Naive thymus-derived CD8-positive, alpha-beta T cell (primary cell): ENCODE measurements at regions not wholly inside any gene's neighbourhood (a gene's known extent, or its start where the extent isn't known, plus 50 kb on each side); places are given as distances from the start of the nearest gene placed in this dataset.
"Not testable (repeated sequence)": the region's sequence is repeated elsewhere in the genome, so short reads cannot be mapped to it uniquely, and the experiment has no call there.

Experiments used
- ATAC-seq, 2 donors: fragments of 150-1000 bp; cut with Tn5 transposase in 1 of 2; sonication (Bioruptor Pico), chemical (Tn5 transposase) in 1 of 2; 1 replicate in 1 of 2; 2 replicates in 1 of 2; pipeline ENCODE4 v1.10.0; 2021; ENCODE audit warnings: mild to moderate bottlenecking in 2 of 2, moderate library complexity in 2 of 2
- POLR2A ChIA-PET: fragments of 350-600 bp; sonication (Branson Sonifier 250); formaldehyde crosslinking; loops from one replicate; lab custom pipeline; 2021; ENCODE audit warnings: antibody characterized with exemption; lab: Charles Lee
- DNase-seq, 10 donors: peaks; one replicate each; pipeline versions ENCODE4 v3.0.0 to v3.0.0-alpha.2; 2020 to 2022
- H3K27ac Mint-ChIP-seq, 10 donors: one replicate each; pipeline ENCODE4 v1.8.0; 2020 to 2022; ENCODE audit warnings: mild to moderate bottlenecking in 10 of 10, mixed read lengths in 10 of 10, moderate library complexity in 4 of 10, inconsistent platforms in 1 of 10
- H3K27me3 Mint-ChIP-seq, 5 donors: one replicate each; pipeline ENCODE4 v1.8.0; 2021 to 2022; ENCODE audit warnings: mixed read lengths in 5 of 5
- H3K36me3 Mint-ChIP-seq, 3 donors: one replicate each; pipeline ENCODE4 v1.8.0; 2020 to 2022; ENCODE audit warnings: mixed read lengths in 3 of 3, mild to moderate bottlenecking in 2 of 3, inconsistent platforms in 1 of 3
- H3K4me1 Mint-ChIP-seq, 4 donors: one replicate each; pipeline ENCODE4 v1.8.0; 2021 to 2022; ENCODE audit warnings: mixed read lengths in 4 of 4
- H3K4me3 Mint-ChIP-seq, 10 donors: one replicate each; pipeline ENCODE4 v1.8.0; 2020 to 2022; ENCODE audit warnings: mild to moderate bottlenecking in 10 of 10, mixed read lengths in 10 of 10, moderate library complexity in 6 of 10, inconsistent platforms in 1 of 10
- H3K9me3 Mint-ChIP-seq, 9 donors: one replicate each; pipeline ENCODE4 v1.8.0; 2020 to 2022; ENCODE audit warnings: mixed read lengths in 9 of 9, mild to moderate bottlenecking in 3 of 9, inconsistent platforms in 1 of 9, moderate library complexity in 1 of 9

DNA sequence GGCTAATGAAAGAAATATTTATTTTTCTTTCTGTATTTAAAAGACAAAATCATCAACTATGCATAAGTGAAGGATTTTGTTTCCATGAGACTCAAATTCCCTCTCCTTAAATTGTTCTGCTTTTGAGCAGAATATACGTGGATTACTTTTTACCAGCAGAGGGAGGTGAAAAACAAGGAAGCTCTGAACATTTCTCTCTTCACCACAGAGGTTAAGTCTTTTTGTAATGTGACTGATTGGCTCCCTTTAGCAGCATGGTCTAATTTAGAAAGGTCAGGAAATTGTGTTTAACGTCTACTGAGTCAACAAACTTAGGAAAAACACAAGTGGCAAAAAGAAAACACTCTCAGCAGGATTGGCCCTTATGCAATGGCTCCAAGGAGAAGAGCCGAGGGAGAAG is 55.1 kb upstream of the F9 start:
- no peaks in the 10 kb centered on the region for H3K4me1 Mint-ChIP-seq
- H3K27ac Mint-ChIP-seq: no peak overlapping the region
- POLR2A ChIA-PET: no interaction called here
- ATAC-seq (no peak), DNase-seq (no peak)
- H3K36me3 Mint-ChIP-seq: no peaks in the 10 kb centered on the region
- H3K4me3 Mint-ChIP-seq: no peak overlapping the region
- peaks cover 0 to 1% (median 0%) of the 10 kb centered on the region in 5 donors for H3K27me3 Mint-ChIP-seq
- H3K9me3 Mint-ChIP-seq: no peaks in the 10 kb centered on the region

DNA sequence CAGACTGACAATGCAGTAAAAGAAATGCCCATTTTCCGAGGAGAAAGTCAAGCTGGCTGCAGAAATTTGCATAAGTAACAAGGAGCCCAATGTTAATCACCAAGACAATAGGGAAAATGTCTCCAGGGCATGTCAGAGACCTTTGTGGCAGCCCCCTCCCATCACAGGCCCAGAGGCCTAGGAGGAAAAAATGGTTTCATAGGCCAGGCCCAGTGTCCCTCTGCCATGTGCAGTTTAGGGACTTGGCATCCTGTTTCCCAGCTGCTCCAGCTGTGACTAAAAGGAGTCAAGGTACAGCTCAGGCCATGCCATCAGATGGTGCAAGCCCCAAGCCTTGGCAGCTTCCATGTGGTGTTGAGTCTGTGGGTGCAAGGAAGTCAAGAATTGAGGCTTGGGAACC is 68.6 kb upstream of the F9 start:
- H3K4me1 Mint-ChIP-seq, DNase-seq, H3K27me3 Mint-ChIP-seq, H3K36me3 Mint-ChIP-seq, H3K4me3 Mint-ChIP-seq, H3K27ac Mint-ChIP-seq, POLR2A ChIA-PET, ATAC-seq: not testable (repeated sequence)
- H3K9me3 Mint-ChIP-seq: peaks cover 0 to 28% (median 0%) of the 10 kb centered on the region in 9 donors

DNA sequence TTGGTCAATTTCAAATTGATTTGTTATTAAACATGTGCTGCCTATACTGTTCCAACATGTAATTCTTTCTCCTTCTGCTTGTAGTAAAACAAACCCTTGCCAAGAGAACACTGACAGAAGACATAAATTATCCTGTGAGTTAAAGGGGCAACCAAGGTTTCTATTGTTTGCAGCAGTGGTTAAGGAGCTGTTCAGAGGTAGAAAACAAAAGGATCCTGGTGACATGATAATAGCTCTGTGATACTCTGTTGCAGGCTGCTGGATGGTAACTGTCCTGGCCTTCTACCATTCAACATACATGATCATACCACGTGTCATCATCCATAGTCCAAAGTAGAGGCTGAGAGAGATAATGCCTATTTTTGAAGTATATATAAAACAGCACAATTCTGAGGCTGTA is 75.8 kb upstream of the F9 start:
- H3K4me1 Mint-ChIP-seq: no peaks in the 10 kb centered on the region
- DNase-seq (no peak), ATAC-seq (no peak)
- no peak overlapping the region for H3K4me3 Mint-ChIP-seq
- H3K27me3 Mint-ChIP-seq: peaks cover 0 to 5% (median 1%) of the 10 kb centered on the region in 5 donors
- H3K27ac Mint-ChIP-seq: no peak overlapping the region
- no peaks in the 10 kb centered on the region for H3K9me3 Mint-ChIP-seq
- H3K36me3 Mint-ChIP-seq: no peaks in the 10 kb centered on the region
- POLR2A ChIA-PET: no interaction called here

DNA sequence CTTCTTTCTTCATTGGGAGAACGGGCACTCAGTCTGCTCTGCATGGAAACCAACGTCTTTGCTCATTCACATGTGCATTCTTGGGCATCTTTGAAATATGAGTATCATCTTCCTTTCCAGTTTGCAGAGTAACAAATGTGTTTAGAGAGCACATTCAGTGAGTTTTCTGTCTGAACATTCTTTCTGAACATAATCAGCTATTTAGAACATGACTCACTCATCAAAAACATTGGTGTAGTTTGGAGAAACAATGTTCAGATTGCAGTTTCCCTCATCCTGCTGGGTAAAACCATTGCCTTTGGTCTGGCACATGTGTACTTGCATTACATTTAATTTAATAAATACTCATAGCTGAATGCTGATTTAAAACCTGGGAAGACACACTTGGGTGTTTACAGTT is 81.5 kb upstream of the F9 start:
- Mint-ChIP-seq H3K4me1 (no peaks in the 10 kb centered on the region), H3K27me3 (peaks cover 0 to 4% (median 0%) of the 10 kb centered on the region in 5 donors), H3K4me3 (no peak overlapping the region), H3K9me3 (peaks cover 0 to 5% (median 0%) of the 10 kb centered on the region in 9 donors), H3K36me3 (no peaks in the 10 kb centered on the region), H3K27ac (no peak overlapping the region)
- no peak for DNase-seq
- POLR2A ChIA-PET: no interaction called here
- no peak for ATAC-seq

DNA sequence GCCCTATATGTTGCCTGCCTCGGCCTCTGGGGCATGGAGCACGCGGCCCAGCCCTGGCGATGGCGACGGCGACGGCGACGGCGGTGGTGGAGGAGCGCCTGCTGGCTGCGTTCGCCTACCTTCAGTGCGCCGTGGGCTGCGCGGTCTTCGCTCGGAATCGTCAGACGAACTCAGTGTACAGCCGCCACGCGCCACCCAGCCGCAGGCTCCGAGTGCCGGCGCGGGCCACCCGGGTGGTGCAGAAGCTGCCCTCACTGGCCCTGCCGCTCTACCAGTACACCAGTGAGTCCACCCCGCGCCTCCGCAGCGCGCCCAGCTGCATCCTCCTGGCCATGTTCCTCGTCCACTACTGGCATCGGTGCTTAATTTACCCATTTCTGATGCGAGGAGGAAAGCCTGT is 83.7 kb upstream of the F9 start:
- H3K4me3 Mint-ChIP-seq: no peak overlapping the region
- DNase-seq (no peak), ATAC-seq (no peak)
- H3K27me3 Mint-ChIP-seq: peaks cover 0 to 4% (median 0%) of the 10 kb centered on the region in 5 donors
- H3K27ac Mint-ChIP-seq: no peak overlapping the region
- POLR2A ChIA-PET: no interaction called here
- no peaks in the 10 kb centered on the region for H3K4me1 Mint-ChIP-seq
- H3K36me3 Mint-ChIP-seq: no peaks in the 10 kb centered on the region
- H3K9me3 Mint-ChIP-seq: peaks cover 0 to 5% (median 0%) of the 10 kb centered on the region in 9 donors

DNA sequence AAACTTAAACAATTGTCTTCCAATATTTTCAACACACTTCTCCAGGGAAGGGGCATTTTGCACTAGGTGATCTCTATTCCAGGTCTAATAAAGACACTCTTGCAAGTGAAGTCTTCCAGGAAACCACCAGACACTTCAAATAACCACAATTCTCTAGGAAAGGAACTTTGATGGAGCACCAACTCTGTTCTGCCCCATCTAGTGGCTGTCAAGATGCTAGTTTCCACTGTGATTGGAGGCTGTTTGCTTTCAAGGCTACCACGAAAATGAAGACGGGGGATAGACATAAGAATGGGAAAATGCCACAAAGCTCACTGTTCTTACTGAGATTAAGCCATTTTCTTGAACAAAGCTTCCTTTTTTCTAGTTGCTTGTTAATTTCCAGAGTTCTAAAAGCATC is 100.6 kb upstream of the F9 start:
- H3K4me3 Mint-ChIP-seq: no peak overlapping the region
- no peak for DNase-seq

DNA sequence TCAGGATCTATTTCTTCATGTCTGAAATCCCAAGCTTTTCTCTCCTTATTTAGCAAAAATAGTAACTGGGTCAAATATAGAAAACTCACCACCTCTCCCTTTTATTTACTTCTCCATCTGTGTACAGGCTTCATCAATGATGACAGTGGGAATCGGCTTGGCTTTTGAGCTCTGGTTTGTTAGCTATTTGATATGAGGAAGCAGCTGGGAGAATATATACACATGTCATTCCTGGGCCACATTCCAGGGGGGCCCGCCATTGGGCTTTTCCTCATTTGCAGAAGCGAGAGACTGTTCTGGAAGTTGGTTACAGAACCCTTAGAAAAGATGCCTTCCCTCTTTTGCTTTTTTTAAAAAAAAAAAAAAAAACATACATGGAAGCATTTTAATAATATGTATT is 107.4 kb upstream of the F9 start:
- Mint-ChIP-seq H3K36me3 (no peaks in the 10 kb centered on the region), H3K27me3 (peaks cover 0 to 3% (median 0%) of the 10 kb centered on the region in 5 donors), H3K27ac (peak overlapping the region in 1 of 10 donors; percentile 52), H3K9me3 (no peaks in the 10 kb centered on the region), H3K4me3 (no peak overlapping the region), H3K4me1 (no peaks in the 10 kb centered on the region)
- ATAC-seq (no peak), DNase-seq (no peak)
- POLR2A ChIA-PET: no interaction called here

More for the DNA sequence above, 100.6 kb upstream of the F9 start:
- Mint-ChIP-seq H3K9me3 (no peaks in the 10 kb centered on the region), H3K4me1 (no peaks in the 10 kb centered on the region), H3K27ac (no peak overlapping the region), H3K36me3 (no peaks in the 10 kb centered on the region), H3K27me3 (peaks cover 1 to 9% (median 3%) of the 10 kb centered on the region in 5 donors)
- POLR2A ChIA-PET: no interaction called here
- no peak for ATAC-seq

DNA sequence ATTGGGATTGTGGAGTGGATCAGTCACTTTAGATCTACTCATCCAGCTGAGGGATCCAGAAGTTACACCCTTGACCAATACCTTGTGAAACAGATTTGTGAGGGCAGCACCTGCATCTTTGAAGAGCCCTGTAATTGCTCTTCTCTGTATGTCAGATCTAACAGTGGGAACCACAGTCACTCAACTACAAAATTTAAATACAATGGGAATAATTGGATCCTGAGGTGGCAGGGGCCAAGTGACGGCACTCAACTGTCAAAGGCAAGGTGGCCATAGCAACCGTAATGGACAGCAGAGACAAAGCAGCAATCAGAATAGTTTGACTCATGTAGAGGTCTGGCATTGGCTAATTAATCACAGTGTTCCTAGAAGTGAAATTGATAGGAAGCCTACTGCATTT is 132.3 kb upstream of the F9 start:
- ATAC-seq, DNase-seq, H3K27ac Mint-ChIP-seq, POLR2A ChIA-PET, H3K27me3 Mint-ChIP-seq, H3K36me3 Mint-ChIP-seq, H3K4me3 Mint-ChIP-seq, H3K4me1 Mint-ChIP-seq: not testable (repeated sequence)
- H3K9me3 Mint-ChIP-seq: peaks cover 0 to 23% (median 4%) of the 10 kb centered on the region in 9 donors

DNA sequence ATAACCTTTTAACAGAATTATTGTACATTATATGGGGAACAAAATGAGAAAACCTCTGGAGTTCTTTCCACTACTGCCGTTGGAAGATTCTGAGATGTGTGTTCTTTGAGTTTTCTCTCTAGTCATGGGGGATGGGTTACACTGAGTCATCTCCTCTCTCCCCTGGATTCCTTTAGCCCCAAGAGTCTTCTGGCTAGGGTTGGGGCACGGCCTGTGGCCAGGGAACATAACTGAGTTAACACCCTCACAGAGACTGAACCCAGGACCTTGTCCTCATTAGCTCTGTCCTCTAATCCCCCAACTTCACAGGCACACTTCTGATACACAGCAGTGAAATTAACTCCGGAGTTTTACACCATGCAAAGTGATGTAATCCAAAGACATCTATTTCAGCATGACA is 142.3 kb upstream of the F9 start:
- H3K27ac Mint-ChIP-seq: no peak overlapping the region
- H3K4me1 Mint-ChIP-seq: no peaks in the 10 kb centered on the region
- no peaks in the 10 kb centered on the region for H3K36me3 Mint-ChIP-seq
- POLR2A ChIA-PET: no interaction called here
- DNase-seq: no peak
- no peak for ATAC-seq
- no peak overlapping the region for H3K4me3 Mint-ChIP-seq
- H3K27me3 Mint-ChIP-seq: peaks cover 0 to 4% (median 0%) of the 10 kb centered on the region in 5 donors
- H3K9me3 Mint-ChIP-seq: peaks cover 0 to under 1% (median 0%) of the 10 kb centered on the region in 9 donors

DNA sequence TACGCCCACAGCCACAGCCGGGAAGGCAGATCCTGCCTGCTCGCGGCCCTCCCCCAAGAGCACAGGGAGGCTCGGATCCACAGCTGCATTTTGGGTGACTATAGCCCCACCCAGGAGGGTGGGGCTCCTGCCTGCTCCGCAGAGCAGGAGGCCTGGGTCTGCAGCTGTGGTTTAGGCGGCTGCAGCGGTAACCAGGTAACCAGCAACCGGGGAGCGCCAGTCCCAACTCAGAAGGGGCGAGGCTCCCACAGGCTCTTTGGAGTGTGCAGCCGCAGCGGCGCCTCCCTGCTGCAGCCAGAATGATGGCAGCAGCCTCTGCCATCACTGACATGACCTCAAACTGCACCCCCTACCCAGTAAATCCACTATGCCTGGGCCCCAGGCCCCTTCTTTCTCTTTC is 148.0 kb upstream of the F9 start:
- ATAC-seq: no peak
- POLR2A ChIA-PET: no interaction called here
- no peak overlapping the region for H3K4me3 Mint-ChIP-seq
- peaks cover 0 to 9% (median 4%) of the 10 kb centered on the region in 5 donors for H3K27me3 Mint-ChIP-seq
- peaks cover 0 to 9% (median 0%) of the 10 kb centered on the region in 9 donors for H3K9me3 Mint-ChIP-seq
- no peaks in the 10 kb centered on the region for H3K36me3 Mint-ChIP-seq
- no peaks in the 10 kb centered on the region for H3K4me1 Mint-ChIP-seq
- DNase-seq: no peak
- no peak overlapping the region for H3K27ac Mint-ChIP-seq

DNA sequence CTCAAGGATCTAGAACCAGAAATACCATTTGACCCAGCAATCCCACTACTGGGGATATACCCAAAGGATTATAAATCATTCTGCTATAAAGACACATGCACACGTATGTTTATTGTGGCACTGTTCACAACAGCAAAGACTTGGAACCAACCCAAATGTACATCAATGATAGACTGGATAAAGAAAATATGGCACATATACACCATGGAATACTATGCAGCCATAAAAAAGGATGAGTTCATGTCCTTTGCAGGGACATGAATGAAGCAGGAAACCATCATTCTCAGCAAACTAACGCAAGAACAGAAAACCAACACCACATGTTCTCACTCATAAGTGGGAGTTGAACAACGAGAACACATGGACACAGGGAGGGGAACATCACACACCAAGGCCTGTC is 154.0 kb upstream of the F9 start:
- H3K36me3 Mint-ChIP-seq, H3K4me1 Mint-ChIP-seq, POLR2A ChIA-PET, DNase-seq, ATAC-seq, H3K27me3 Mint-ChIP-seq, H3K4me3 Mint-ChIP-seq, H3K27ac Mint-ChIP-seq, H3K9me3 Mint-ChIP-seq: not testable (repeated sequence)

DNA sequence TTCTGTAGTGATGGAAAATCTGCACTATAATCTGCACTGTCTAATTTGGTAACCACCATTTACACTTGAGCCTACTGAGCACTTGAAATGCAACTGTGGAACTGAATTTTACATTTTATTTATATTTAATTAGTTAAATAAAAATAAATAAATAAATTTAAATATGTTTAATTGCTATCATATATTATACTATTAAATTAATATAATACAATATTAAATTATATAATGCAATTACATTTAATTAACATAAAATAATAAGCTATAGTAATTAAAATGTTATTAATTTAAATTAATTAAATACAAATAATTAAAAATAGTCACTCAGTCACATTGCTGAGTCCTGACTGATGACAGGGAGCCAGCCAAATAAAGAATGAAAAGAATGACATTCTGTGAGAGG is 170.2 kb upstream of the F9 start:
- Mint-ChIP-seq H3K27me3 (peaks cover 0 to 3% (median 0%) of the 10 kb centered on the region in 5 donors), H3K4me3 (no peak overlapping the region), H3K36me3 (no peaks in the 10 kb centered on the region), H3K4me1 (no peaks in the 10 kb centered on the region), H3K9me3 (peaks cover 0 to 3% (median 0%) of the 10 kb centered on the region in 9 donors), H3K27ac (no peak overlapping the region)
- ATAC-seq (no peak), DNase-seq (no peak)
- POLR2A ChIA-PET: no interaction called here

DNA sequence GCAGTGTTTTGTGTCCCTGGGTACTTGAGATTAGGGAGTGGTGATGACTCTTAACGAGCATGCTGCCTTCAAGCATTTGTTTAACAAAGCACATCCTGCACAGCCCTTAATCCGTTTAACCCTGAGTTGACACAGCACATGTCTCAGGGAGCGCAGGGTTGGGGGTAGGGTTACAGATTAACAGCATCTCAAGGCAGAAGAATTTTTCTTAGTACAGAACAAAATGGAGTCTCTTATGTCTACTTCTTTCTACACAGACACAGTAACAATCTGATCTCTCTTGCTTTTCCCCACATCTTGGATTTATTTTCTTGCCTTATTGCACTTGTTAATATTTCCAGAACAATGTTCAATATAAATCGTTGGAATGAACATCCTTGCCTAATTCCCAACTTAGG is 187.9 kb upstream of the F9 start:
- H3K27ac Mint-ChIP-seq, H3K4me3 Mint-ChIP-seq, H3K9me3 Mint-ChIP-seq, ATAC-seq, DNase-seq, H3K4me1 Mint-ChIP-seq, H3K36me3 Mint-ChIP-seq, POLR2A ChIA-PET: not testable (repeated sequence)
- H3K27me3 Mint-ChIP-seq: peaks cover 1 to 16% (median 8%) of the 10 kb centered on the region in 5 donors

DNA sequence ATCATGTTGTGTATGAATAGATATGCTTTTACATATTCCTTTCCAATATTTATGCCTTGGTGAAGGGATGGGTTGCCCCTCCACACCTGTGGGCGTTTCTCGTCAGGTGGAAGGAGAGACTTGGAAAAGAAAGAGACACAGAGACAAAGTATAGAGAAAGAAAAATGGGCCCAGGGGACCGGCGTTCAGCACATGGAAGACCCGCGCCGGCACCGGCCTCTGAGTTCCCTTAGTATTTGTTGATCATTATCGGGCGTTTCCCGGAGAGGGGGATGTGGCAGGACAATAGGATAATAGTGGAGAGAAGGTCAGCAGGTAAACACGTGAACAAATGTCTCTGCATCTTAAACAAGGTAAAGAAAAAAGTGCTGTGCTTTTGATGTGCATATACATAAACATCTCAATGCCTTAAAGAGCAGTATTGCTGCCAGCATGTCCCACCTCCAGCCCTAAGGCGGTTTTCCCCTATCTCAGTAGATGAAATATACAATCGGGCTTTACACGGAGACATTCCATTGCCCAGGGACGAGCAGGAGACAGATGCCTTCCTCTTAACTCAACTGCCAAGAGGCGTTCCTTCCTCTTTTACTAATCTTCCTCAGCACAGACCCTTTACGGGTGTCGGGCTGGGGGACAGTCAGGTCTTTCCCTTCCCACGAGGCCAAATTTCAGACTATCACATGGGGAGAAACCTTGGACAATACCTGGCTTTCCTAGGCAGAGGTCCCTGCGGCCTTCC is 188.5 kb upstream of the F9 start:
- H3K9me3 Mint-ChIP-seq, H3K4me1 Mint-ChIP-seq, ATAC-seq, H3K36me3 Mint-ChIP-seq, H3K27ac Mint-ChIP-seq, H3K4me3 Mint-ChIP-seq, POLR2A ChIA-PET, DNase-seq: not testable (repeated sequence)
- H3K27me3 Mint-ChIP-seq: peaks cover 1 to 16% (median 8%) of the 10 kb centered on the region in 5 donors
